ENCODE measurements at regions not wholly inside any gene's neighbourhood (a gene's known extent, or its start where the extent isn't known, plus 50 kb on each side); places are given as distances from the start of the nearest gene placed in this dataset.

DNA sequence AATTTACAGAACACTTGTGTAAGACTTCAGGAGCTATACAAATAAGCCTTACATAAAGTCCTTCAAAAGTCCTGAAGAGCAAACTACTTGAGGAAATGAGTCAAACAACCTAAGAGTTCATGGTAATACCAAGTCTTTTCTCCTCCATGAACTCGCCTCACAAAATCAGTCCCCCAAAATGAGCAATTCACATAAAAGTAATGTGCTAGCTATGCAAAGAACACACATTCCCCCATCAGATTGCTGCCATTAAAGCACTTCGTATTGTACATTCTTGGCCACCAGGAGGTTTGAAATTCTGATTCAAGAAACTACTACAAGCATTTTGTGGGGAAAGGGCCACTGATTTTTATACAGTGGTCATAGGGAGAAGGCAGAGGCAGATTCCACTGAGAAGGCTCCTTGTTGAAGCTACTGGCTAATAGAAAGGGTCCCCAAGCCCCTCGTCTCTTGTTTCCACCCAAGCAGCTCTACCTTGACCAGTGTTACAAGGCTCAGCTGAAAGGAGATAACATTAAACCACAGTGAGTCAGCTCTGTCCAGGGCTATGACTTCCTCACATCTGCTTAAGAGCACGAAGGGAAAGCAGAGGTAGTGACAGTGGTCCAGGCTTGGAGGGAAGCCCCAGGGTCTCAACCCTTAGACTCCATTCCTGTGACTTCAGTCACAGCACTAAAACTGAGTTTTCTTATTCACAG, 115.2 kb upstream of the CDK1 start:
- no peak for DNase-seq (ENCODE audit: low spot score)
- in situ Hi-C loops (cut with MboI; ENCODE audit: low sequenced_read_pairs, unreplicated experiment): no loop called here

DNA sequence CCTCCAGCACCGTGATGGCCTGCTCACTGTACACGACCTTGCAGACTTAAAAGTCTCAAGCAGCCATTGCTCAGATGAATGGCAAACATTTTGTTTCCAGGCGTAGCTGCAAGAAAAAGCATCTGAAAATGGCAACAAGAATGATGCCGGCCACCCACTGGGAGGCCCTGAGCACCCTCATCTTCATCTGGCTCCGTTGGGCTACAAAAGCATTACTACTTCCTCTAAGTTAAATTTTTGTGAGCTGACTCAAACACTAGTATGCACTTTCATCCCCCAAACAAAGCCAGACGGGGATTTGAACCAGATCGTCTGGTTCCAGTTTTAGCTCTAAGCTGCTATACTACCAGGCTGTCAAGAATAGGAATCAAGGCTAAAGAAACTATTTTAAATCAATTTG, 116.6 kb upstream of the CDK1 start:
- in situ Hi-C loops (cut with MboI; ENCODE audit: low sequenced_read_pairs, unreplicated experiment): no loop called here
- TF ChIP-seq, protein P1, sequence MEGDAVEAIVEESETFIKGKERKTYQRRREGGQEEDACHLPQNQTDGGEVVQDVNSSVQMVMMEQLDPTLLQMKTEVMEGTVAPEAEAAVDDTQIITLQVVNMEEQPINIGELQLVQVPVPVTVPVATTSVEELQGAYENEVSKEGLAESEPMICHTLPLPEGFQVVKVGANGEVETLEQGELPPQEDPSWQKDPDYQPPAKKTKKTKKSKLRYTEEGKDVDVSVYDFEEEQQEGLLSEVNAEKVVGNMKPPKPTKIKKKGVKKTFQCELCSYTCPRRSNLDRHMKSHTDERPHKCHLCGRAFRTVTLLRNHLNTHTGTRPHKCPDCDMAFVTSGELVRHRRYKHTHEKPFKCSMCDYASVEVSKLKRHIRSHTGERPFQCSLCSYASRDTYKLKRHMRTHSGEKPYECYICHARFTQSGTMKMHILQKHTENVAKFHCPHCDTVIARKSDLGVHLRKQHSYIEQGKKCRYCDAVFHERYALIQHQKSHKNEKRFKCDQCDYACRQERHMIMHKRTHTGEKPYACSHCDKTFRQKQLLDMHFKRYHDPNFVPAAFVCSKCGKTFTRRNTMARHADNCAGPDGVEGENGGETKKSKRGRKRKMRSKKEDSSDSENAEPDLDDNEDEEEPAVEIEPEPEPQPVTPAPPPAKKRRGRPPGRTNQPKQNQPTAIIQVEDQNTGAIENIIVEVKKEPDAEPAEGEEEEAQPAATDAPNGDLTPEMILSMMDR (IDR thresholded peaks at IDR 0.05; ENCODE audit: borderline replicate concordance, control extremely low read depth, extremely low read depth, insufficient read depth, missing control alignments): no peak
- no peak for DNase-seq (ENCODE audit: low spot score)

More for the DNA sequence above, 115.2 kb upstream of the CDK1 start:
- TF ChIP-seq, protein P1 (IDR thresholded peaks at IDR 0.05; ENCODE audit: borderline replicate concordance, control extremely low read depth, extremely low read depth, insufficient read depth, missing control alignments): no peak

DNA sequence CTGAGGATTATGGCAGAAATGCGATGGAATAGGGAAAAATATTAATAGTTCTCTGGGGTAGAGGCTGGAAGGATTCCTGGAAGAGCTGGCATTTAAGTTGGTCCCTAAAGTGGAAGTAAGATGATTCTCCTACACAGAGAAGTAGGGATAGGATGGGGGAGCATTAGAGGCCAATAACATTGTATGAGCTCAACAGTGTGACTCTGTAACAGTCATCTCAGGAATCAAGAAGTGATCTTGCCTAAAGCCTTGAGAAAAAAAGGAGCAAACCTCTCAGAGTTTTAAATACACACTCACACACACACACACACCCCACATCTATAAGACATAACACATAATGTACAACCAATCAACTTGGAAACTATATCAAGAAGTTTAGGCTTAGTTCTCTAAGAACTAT, 117.7 kb upstream of the CDK1 start:
- in situ Hi-C loops (cut with MboI; ENCODE audit: low sequenced_read_pairs, unreplicated experiment): no loop called here
- no peak for DNase-seq (ENCODE audit: low spot score)
- TF ChIP-seq, protein P1 (IDR thresholded peaks at IDR 0.05; ENCODE audit: borderline replicate concordance, control extremely low read depth, extremely low read depth, insufficient read depth, missing control alignments): no peak

DNA sequence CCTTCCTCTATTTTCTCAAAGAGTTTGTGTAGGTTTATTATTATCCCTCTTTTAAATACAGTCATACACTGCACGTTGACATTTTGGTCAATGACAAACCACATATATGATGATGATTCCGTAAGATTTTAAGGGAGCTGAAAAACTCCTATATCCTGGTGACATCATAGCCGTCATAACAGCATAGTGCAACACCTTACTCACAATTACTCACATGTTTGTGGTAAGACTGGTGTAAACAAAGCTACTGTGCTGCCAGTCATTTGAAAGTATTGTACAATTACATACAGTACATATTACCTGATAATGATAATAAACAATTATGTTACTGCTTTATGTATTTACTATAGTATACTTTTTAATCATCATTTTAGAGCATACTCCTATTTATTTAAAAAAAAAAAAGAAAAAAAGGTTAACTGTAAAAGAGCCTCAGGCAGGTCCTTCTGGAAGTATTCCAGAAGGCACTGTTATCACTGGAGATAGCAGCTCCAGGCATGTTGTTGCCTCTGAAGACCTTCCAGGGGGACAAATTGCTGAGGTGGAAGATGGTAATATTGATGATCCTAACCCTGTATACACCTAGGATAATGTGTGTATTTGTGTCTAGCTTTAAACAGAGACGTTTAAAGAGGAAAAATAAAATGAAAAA, 123.3 kb upstream of the CDK1 start:
- in situ Hi-C loops (cut with MboI; ENCODE audit: low sequenced_read_pairs, unreplicated experiment): no loop called here

DNA sequence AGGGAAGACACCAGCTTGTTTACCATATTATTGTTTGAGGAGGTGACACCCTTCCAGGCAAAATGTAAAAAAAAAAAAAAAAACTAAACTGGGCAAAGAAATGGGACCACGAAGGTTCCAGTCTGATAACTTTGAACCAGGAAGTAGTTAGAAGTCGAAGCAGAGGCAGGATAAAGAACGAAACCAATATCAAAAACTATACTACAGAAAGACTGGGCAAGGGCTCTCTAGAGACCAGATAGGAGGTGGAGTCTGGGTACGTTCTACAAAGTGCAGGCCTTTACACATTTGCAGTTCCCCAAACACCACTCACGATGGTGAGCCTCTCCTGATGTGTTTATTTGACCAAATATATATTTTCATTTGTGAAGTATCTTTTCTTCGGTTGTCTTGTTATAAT, 125.7 kb upstream of the CDK1 start:
- in situ Hi-C loops (cut with MboI; ENCODE audit: low sequenced_read_pairs, unreplicated experiment): no loop called here
- DNase-seq (ENCODE audit: low spot score): no peak
- TF ChIP-seq, protein P1 (IDR thresholded peaks at IDR 0.05; ENCODE audit: borderline replicate concordance, control extremely low read depth, extremely low read depth, insufficient read depth, missing control alignments): no peak

More for the DNA sequence above, 123.3 kb upstream of the CDK1 start:
- no peak for DNase-seq (ENCODE audit: low spot score)
- TF ChIP-seq, protein P1 (IDR thresholded peaks at IDR 0.05; ENCODE audit: borderline replicate concordance, control extremely low read depth, extremely low read depth, insufficient read depth, missing control alignments): no peak

DNA sequence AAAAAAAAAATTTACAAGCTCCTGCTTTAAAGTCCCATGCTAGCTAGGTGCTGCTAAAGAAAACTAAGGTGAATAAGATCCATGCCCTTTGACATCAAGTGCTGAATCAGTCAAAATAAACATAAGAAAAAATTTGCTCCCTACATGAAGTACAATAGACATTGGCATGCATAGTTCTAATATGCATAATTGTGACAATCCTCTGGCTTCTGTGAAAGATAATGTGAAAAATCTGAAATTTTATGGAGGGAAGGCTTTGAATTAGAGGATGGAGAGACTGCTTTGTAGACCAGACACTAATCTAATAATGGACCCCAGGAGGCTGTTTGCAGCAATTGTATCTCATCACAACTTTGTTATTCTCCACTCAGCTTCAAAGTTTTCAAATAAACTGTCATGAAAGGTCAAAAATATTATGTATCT, 127.9 kb upstream of the CDK1 start:
- TF ChIP-seq, protein P1 (IDR thresholded peaks at IDR 0.05; ENCODE audit: borderline replicate concordance, control extremely low read depth, extremely low read depth, insufficient read depth, missing control alignments): no peak
- no peak for DNase-seq (ENCODE audit: low spot score)
- in situ Hi-C loops (cut with MboI; ENCODE audit: low sequenced_read_pairs, unreplicated experiment): no loop called here
